A549 (cell line): ENCODE measurements at regions not wholly inside any gene's neighbourhood (a gene's known extent, or its start where the extent isn't known, plus 50 kb on each side); places are given as distances from the start of the nearest gene placed in this dataset.

Experiments
- HDAC2 ChIP-seq: fragments of 200-600 bp; sonication (generic); IDR thresholded peaks from 2 replicates; pipeline ENCODE4 v1.6.1; 2016
- HOXA7 ChIP-seq: fragments of 250-450 bp; sonication (Bioruptor Pico); IDR thresholded peaks from 2 replicates; pipeline ENCODE4 v1.5.0; 2020; ENCODE audit warnings: mild to moderate bottlenecking, moderate library complexity
- TF ChIP-seq, protein P1 (sequence below): fragments of >200 bp; sonication (Bioruptor Twin); formaldehyde crosslinking; IDR thresholded peaks from 3 replicates; pipeline ENCODE4 v1.5.1; 2016

DNA sequence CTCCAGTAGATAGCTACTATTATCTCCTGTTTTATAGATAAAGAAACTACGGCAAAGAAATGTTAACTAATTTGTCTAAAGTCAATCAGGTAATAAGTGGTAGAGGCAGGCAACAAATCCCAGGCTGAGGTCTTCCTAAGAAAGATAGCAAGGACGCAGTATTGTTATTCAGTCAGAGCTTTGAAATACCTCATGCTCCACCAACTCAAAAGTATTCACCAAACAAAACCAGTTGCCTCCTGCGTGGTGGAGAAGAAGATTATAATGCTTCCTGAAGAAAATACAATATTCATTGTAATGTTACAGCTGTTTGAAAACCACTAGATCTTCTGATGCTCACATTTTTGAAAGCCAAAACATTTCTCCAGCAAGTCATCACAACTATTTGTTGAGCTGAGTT lies 138.2 kb upstream of the CNTN4 start:
- TF ChIP-seq HDAC2 (no peak), HOXA7 (no peak)
- TF ChIP-seq, protein P1, sequence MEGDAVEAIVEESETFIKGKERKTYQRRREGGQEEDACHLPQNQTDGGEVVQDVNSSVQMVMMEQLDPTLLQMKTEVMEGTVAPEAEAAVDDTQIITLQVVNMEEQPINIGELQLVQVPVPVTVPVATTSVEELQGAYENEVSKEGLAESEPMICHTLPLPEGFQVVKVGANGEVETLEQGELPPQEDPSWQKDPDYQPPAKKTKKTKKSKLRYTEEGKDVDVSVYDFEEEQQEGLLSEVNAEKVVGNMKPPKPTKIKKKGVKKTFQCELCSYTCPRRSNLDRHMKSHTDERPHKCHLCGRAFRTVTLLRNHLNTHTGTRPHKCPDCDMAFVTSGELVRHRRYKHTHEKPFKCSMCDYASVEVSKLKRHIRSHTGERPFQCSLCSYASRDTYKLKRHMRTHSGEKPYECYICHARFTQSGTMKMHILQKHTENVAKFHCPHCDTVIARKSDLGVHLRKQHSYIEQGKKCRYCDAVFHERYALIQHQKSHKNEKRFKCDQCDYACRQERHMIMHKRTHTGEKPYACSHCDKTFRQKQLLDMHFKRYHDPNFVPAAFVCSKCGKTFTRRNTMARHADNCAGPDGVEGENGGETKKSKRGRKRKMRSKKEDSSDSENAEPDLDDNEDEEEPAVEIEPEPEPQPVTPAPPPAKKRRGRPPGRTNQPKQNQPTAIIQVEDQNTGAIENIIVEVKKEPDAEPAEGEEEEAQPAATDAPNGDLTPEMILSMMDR: no peak
